ENCODE measurements at regions not wholly inside any gene's neighbourhood (a gene's known extent, or its start where the extent isn't known, plus 50 kb on each side); places are given as distances from the start of the nearest gene placed in this dataset.

GRCh38 chr6:14728396-14729024 lies 517.4 kb upstream of the JARID2 start:
- DNase-seq, result peak in 1 of 56 donors; percentile 11

- no peak for DNase-seq
Observed at GRCh38 chr6:14729129-14729871, 516.6 kb upstream of the JARID2 start.

- no peak for DNase-seq
Observed at GRCh38 chr6:14730654-14731053, 515.2 kb upstream of the JARID2 start.

- no peak for DNase-seq
Observed at GRCh38 chr6:14731611-14732010, 514.3 kb upstream of the JARID2 start.

GRCh38 chr6:14732226-14732843 lies 513.5 kb upstream of the JARID2 start:
- no peak for DNase-seq

- DNase-seq, result peak in 24 of 56 donors; percentile 4 to 74 (median 34)
Observed at GRCh38 chr6:14732844-14733757, 512.8 kb upstream of the JARID2 start.

GRCh38 chr6:14734052-14734415 lies 511.8 kb upstream of the JARID2 start:
- no peak for DNase-seq

- no peak for DNase-seq
Observed at GRCh38 chr6:14734416-14735340, 511.2 kb upstream of the JARID2 start.

GRCh38 chr6:14735956-14736486 lies 509.8 kb upstream of the JARID2 start:
- DNase-seq, result no peak

- no peak for DNase-seq
Observed at GRCh38 chr6:14736554-14736953, 509.3 kb upstream of the JARID2 start.

- DNase-seq, result no peak
Observed at GRCh38 chr6:14738497-14738896, 507.4 kb upstream of the JARID2 start.

GRCh38 chr6:14738933-14739332 lies 506.9 kb upstream of the JARID2 start:
- DNase-seq, result no peak

- DNase-seq, result no peak
Observed at GRCh38 chr6:14739827-14740226, 506.0 kb upstream of the JARID2 start.

GRCh38 chr6:14742171-14742570 lies 503.7 kb upstream of the JARID2 start:
- no peak for DNase-seq

GRCh38 chr6:14742680-14743079 lies 503.2 kb upstream of the JARID2 start:
- DNase-seq, result no peak

- no peak for DNase-seq
Observed at GRCh38 chr6:14743144-14743473, 502.8 kb upstream of the JARID2 start.

- DNase-seq, result no peak
Observed at GRCh38 chr6:14743474-14744211, 502.2 kb upstream of the JARID2 start.

- no peak for DNase-seq
Observed at GRCh38 chr6:14744212-14744556, 501.7 kb upstream of the JARID2 start.

GRCh38 chr6:14746139-14746837 lies 499.6 kb upstream of the JARID2 start:
- DNase-seq, result no peak

All from nucleus accumbens (tissue), 56 donors.